GM21825 (cell line): ENCODE measurements at regions not wholly inside any gene's neighbourhood (a gene's known extent, or its start where the extent isn't known, plus 50 kb on each side); places are given as distances from the start of the nearest gene placed in this dataset.
"Not testable (repeated sequence)": the region's sequence is repeated elsewhere in the genome, so short reads cannot be mapped to it uniquely, and the experiment has no call there.

Experiments used
- ATAC-seq: cut with Tn5 transposase; IDR thresholded peaks from one replicate; pipeline ENCODE4 v1.9.1; 2021; ENCODE audit warnings: mild to moderate bottlenecking, moderate library complexity; ENCODE audit not compliant: unreplicated experiment

- ATAC-seq: no peak
Measured at GRCh38 chr2:231644426-231644825, 51.8 kb downstream of the TEX44 start.

DNA sequence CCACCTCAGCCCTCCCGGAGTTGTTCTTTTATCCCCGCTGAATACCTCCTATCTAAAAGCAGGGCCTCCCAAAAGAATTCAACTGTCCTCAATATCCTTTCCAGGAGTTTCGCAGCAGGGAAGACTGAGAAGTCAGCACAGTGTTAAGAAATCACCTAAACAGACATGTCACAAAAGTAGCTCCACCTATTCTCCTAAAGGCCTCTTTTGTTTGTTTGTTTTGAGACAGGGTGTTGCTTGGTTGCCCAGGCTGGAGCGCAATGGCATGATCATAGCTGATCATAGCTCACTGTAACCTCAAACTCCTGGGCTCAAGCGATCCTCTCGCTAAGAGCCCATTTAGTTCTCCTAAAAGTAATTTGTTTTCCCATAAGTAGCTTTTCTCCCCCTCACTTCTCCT, 53.8 kb downstream of the TEX44 start:
- no peak for ATAC-seq

- ATAC-seq: peak; percentile 83
Measured at GRCh38 chr2:231648579-231649174, 56.0 kb downstream of the TEX44 start.

DNA sequence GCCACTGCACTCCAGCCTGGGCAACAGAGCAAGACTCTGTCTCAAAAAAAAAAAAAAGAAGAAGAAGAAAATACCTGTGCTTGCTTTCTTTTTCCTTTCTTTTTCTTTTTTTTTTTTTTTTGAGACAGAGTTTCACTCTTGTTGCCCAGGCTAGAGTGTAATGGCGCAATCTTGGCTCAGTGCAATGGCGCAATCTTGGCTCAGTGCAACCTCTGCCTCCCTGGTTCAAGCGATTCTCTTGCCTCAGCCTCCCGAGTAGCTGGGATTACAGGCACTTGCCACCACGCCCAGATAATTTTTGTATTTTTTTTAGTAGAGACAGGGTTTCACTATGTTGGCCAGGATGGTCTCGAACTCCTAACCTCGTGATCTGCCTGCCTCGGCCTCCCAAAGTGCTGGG, 56.8 kb upstream of the PTMA start:
- ATAC-seq: not testable (repeated sequence)

DNA sequence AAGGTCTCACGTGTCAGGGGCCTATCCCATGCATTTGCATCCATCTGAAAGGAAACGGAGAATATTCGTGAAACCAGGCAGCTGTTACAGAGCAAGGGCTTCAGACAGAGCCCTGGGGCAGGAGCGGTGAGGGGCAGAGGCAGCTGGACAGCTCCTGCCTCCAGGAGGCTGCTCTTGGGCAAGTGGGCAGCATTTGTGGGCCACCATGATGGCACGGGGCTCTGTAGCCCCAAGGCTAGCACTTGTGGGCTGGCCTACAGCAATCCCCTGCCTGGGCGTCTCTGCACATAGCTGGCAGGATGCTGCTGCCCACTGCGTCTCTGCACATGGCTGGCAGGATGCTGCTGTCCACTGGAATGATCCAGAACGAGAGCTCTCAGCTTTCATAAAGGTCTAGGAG, 52.8 kb upstream of the PTMA start:
- ATAC-seq: no peak

GRCh38 chr2:231655894-231656293, 52.4 kb upstream of the PTMA start:
- no peak for ATAC-seq
